HG02610 (cell line): ENCODE measurements at regions not wholly inside any gene's neighbourhood (a gene's known extent, or its start where the extent isn't known, plus 50 kb on each side); places are given as distances from the start of the nearest gene placed in this dataset.

ENCODE experiments used
- ATAC-seq: cut with Tn5 transposase; IDR thresholded peaks from one replicate; pipeline ENCODE4 v1.9.1; 2021; ENCODE audit warnings: mild to moderate bottlenecking, moderate library complexity; ENCODE audit not compliant: unreplicated experiment

GRCh38 chr4:156018383-156018782, 64.7 kb upstream of the CTSO start:
- ATAC-seq = no peak

DNA sequence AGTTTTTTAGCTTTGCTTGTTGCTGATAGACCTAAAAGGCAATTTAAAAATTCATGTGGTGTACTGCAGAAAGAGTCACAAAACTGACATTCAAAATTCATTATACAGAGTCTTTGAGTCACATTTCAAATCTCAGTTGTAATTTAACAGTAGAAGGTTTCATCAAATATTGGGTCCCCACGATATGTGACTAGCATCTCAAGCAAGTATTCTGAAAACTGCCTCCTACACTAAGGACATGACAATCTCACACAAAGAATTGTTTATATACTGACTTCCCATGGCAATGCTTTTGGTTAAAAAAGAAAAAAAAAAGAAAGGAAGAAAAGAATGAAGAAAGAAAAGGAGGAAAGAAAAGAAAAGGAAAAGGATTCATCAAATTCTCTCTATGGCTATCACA, 62.1 kb upstream of the CTSO start:
- ATAC-seq = no peak

GRCh38 chr4:156006192-156006591, 52.5 kb upstream of the CTSO start:
- ATAC-seq = no peak
